Stimulated activated CD8-positive, alpha-beta memory T cell treated with anti-CD3 and anti-CD28 coated beads, Interleukin-7, amount 100 ng/mL, for 4 hours (primary cell): ENCODE measurements at regions not wholly inside any gene's neighbourhood (a gene's known extent, or its start where the extent isn't known, plus 50 kb on each side); places are given as distances from the start of the nearest gene placed in this dataset.
"Not testable (repeated sequence)": the region's sequence is repeated elsewhere in the genome, so short reads cannot be mapped to it uniquely, and the experiment has no call there.

Source experiments
- DNase-seq, 2 donors: peaks; one replicate each; pipeline ENCODE4 v3.0.0-alpha.2; 2020; ENCODE audit warnings: low read depth in 2 of 2

GRCh38 chr18:60062831-60063230, 163.0 kb downstream of the PMAIP1 start:
- not testable (repeated sequence) for DNase-seq

DNA sequence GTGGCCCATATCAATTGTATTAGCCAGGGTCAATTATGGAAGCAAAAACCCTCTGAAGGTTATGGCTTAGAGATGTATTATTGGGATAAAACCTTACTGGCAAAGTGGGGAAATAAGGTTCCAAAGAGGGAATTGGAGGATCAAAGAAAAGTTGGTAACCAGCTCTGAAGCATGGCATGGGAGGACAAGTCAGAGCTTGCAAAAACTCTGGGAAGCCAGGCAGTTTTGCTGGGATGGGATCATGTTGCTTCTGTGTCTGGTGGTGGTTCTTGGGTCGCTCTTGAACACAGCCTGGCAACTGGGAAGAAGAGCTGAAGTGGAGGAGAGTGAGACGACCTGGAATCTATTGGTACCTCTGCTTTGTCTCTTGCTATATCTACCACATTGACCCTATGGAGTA, 162.6 kb downstream of the PMAIP1 start:
- DNase-seq, result no peak

GRCh38 chr18:60060578-60060977, 160.8 kb downstream of the PMAIP1 start:
- no peak for DNase-seq

- no peak for DNase-seq
These were observed 160.2 kb downstream of the PMAIP1 start for GRCh38 chr18:60060026-60060425.

DNA sequence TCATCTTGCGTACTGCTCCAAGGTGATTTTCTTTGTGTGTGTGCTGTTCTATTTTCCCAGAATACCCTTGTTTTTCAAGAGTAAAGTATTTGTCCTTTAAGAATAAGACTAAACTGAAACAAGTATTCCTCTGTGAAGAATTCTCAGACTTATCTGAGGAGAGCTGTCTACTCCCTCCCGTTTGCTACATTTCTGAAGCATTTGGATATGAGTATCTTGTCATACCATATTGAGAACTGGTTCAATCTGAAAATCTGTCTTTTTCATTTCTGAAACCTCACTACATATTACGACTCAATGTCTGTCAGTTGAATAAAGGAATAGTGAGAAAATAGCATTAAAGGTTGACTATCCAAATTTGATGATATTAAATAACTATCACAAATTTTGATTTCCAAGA, 159.4 kb downstream of the PMAIP1 start:
- no peak for DNase-seq

DNA sequence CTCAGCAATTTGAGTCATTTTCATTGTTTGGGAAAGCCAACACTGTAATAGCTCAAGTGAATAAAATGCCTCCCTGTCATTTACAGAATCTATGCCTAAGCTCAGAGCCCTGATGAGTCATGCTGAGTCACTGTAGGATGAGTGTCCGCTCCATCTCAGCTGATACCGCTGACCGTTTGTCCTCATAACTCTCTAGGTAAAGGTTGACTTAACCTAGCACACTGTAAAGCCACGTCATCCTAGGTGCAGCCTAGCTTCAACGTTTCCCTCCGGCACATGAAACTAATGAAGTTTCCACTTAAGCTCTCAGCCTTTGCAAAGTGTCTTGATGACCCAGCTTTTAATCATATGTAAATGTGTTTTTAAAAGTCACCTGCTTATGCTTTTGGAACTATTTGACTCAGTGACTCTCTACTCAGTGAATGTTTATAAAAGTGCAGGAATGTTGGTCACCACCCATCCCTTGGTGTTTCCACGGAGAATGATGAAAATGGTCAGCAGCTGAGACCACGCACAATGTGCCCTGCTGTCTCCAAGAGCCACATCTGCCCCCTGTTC, 154.0 kb downstream of the PMAIP1 start:
- no peak for DNase-seq

- no peak for DNase-seq
These were observed 151.0 kb downstream of the PMAIP1 start for GRCh38 chr18:60050821-60051220.

DNA sequence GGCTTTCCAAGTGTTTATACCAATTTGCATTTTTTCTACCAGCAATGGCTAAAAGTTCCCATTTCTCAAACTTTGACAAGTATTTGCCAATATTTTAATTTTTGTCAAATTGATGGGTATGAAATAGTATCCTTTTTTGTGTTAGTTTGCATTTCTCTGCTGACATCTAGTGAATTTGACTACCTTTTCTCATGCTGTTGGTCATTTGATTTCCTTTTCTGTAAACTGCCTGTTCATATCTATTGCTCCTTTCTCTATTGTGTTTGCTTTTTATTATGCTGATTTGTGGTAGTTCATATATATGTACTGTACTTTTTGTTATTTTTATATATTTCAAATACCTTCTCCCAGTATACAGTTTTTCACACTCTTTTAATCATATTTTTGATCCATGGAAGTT, 149.4 kb downstream of the PMAIP1 start:
- DNase-seq, result no peak

DNA sequence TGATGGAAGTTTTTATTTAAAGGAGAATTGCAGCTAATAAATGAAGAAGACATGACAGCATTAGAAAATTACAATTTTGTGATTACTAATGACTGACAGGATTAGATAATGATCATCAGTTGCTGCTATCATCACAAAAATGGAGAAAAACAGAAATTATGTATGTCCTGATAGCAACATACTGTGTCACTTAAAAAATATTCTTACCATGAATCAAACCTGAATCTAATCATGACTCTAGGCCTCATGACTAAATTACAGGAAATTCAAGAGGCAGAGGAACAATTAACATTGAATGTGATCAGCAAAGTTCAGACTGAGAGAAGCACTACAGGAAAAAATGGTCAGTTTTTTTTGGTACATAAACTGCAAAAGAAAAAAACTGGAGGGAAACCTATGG, 147.8 kb downstream of the PMAIP1 start:
- DNase-seq, result no peak

DNA sequence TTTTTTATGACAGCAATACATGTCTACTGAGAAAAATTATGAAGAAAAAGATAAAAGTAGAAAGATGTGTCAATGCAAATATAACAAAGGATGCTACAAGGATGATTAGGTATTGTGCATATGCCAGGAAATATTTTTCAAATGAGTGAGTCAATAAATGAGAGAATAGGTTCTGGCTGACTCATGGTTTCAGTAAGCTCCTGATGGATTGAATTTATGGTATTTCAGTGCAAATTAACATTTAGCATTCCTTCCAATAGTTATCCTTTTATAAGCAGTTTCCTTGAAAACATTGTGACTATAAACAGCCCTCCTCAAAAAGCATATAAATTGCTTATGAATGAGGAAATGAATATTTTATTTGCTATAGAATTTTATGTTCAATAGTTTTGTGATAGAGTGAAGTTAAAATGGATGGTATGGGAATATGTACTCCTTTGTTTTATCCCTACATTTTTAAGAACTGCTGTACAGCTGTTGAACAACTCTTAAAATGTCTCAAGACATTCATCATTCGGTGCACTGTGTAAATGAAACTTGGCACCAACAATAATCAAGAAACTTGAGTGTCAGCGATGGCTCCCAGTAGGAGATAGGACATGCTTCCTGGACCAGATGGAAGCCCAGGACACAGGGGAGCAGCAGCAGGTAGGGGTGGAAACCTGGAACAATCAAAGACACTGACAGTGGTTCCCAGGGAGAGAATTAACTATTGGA, 144.7 kb downstream of the PMAIP1 start:
- no peak for DNase-seq

DNA sequence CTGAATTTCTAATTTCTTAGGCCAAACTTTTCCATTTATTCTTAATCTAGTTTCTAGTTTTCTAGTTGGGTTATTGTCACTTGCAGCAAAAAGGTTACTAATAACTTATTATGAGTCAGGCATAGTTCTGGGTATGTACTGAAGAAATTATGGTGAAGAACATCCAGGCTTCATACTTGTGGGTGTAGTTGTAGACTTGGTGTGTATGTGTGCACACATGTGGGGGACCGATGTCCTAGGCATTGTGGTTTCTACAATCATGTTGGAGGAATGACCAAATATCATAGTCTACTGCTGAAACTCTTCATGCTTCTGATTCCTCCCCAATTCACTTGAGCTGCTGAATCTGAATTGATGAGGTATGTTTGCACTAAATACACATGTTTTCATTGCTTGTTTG, 141.2 kb downstream of the PMAIP1 start:
- DNase-seq, result no peak

- DNase-seq, result no peak
These were observed 138.9 kb downstream of the PMAIP1 start for GRCh38 chr18:60038731-60039130.

- no peak for DNase-seq
These were observed 127.6 kb downstream of the PMAIP1 start for GRCh38 chr18:60027397-60027796.

DNA sequence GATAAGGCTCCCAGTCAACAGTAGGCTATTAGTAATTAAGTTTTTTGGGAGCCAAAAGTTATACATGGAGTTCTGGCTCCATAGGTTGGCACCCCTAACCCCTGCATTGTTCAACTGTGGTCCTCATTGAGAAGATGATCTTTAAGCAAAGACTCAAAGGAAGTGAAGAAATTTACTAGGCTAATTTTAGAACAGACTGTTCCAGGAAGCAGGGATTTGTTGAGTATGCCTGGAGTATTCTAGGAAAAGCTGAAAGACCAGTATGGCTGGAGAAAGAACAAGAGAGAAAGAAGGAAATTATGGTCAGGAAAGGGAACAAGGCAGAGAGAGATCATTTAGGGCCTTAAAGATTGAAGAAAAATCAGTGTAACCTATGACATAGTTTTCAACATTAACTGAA, 125.1 kb downstream of the PMAIP1 start:
- no peak for DNase-seq

GRCh38 chr18:60024345-60024744, 124.5 kb downstream of the PMAIP1 start:
- no peak for DNase-seq

DNA sequence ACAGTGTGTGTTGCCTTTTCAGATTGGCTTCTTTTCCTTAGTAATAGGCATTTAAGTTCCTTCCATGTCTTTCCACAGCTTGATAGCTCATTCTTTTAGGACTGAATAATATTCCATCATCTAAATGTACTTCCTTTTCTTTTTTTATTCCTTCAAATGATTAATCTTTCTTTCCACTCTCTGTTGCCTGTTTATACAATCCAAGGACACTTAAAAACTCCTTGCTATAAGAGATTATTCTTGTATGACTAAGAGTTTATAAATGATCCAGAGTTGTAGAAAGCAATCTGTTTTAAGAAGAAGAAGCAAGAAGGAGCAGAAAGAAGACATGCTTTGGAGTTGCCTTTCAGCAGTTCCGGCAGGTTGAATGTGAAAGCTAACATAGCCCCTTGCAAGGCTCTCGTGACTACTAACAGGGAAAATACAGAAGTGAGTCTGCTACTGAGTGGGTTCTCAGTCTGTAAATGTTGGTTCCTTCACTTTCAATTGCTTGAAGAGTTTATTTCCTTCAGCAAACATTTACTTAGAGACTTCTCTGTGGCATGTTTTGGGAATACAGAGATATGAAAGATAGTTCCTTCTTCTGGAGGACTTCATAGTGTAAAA, 123.0 kb downstream of the PMAIP1 start:
- DNase-seq, result no peak

DNA sequence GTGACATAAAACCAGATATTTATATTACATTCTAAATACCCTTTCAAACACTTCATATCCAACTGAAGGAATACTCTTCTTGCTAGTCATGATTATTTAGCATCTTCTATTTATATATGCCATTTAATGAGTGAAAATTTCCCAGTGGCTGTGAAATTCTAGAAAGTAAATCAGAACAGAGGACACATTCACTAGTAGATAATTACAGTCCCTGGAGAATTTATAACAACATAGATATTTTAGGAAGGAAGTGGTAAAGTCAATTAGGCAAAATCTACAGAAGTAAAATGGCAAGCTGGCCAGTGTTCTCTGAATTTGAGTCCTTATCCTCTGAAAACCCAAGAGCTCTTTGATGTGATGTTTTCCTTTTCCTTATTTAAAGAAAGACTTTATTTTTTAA, 121.8 kb downstream of the PMAIP1 start:
- no peak for DNase-seq

GRCh38 chr18:60020107-60020925, 120.5 kb downstream of the PMAIP1 start:
- no peak for DNase-seq

GRCh38 chr18:60019463-60019840, 119.7 kb downstream of the PMAIP1 start:
- DNase-seq, result no peak

DNA sequence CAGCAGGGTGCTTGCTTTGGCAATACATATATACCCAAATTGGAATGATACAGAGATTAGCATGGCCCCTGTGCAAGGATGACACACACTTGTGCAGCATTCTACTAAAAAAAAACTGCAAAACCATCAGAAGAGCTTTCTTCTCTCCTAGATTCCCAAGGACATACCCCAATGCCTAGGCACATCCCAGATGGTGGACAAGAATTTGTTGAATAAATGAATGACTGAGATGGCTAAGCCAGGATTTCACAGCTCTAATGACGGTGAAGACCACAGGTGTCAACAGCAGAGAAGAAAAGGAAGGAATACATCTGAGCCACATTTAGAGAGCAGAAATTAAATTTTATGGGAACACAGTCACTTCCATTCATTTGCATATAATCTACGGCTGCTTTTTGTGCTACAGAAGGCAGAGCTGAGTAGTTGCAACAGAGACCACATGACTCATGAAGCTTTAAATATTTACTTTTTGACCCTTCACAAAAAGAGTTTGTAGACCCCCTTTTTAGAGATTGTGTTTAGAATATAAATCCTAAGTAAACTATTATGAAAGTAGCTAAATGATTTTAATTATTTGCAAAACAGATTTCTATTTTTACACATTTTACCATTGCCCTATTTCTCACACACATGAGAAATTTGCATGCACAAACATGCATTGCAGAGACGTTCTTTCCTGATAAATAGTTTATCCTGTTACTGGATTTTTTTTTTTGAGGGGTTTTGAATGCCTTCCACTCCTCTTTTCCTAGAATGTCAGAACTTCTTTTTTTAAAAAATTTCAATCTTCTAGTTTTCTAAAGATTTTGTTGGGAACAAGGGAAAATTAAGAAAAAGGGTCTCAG, 119.0 kb downstream of the PMAIP1 start:
- DNase-seq, result no peak

- not testable (repeated sequence) for DNase-seq
These were observed 118.3 kb downstream of the PMAIP1 start for GRCh38 chr18:60018134-60018533.

DNA sequence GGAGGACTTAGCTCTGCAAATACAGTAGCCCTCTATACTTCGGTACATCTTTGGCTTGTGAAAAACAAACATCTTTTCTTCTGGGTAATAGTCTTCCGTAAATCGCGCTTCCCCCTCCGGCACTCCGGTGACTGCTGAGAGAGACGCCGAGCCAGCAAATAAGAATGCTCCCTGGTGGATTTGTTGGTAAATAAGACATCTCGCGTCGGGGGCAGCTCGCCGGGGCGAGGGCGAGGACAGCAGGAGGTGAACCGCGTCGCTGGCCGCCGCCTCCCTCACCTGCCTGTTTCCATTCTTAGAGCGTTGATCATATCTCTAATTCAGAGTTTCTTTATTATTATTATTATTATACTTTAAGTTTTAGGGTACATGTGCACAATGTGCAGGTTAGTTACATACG, 117.6 kb downstream of the PMAIP1 start:
- DNase-seq, result no peak
